GM12878 (cell line): ENCODE measurements at regions not wholly inside any gene's neighbourhood (a gene's known extent, or its start where the extent isn't known, plus 50 kb on each side); places are given as distances from the start of the nearest gene placed in this dataset.

Source experiments
- ATAC-seq: fragments of 200-7000 bp; cut with Tn5 transposase; 3 replicates; pipeline ENCODE4 v1.9.1; 2020; ENCODE audit warnings: mild to moderate bottlenecking, moderate library complexity
- BruUV-seq: library from RNA; stranded (reverse); fragments of 400-500 nt; replicated peaks from 2 replicates; lab custom pipeline; 2021; lab: Mats Ljungman, UMichigan
- CTCF ChIA-PET: fragments of 300-600 bp; sonication (Branson Sonifier 250); formaldehyde crosslinking; extraction: SDS; loops from one replicate; lab custom pipeline; 2021; ENCODE audit warnings: inconsistent platforms; lab: Yijun Ruan, JAX
- POLR2A ChIA-PET: fragments of 350-600 bp; formaldehyde crosslinking; extraction: SDS; loops from one replicate; lab custom pipeline; 2021; ENCODE audit warnings: inconsistent platforms; lab: Charles Lee
- RAD21 ChIA-PET: fragments of 300-600 bp; sonication (Branson Sonifier 250); formaldehyde crosslinking; loops from one replicate; lab custom pipeline; 2023; ENCODE audit warnings: antibody characterized with exemption; ENCODE audit not compliant: unreplicated experiment; lab: Charles Lee
- SMC1A ChIA-PET: fragments of 300-600 bp; sonication (Branson Sonifier 250); formaldehyde crosslinking; loops from one replicate; lab custom pipeline; 2023; ENCODE audit not compliant: unreplicated experiment, uncharacterized antibody; lab: Charles Lee
- DNase-seq: peaks from one replicate; pipeline ENCODE4 v3.0.0-alpha.2; 2011; ENCODE audit warnings: low read depth, low spot score
- FAIRE-seq: peaks from 3 replicates; lab custom pipeline; 2011; peaks lifted over from hg19 to GRCh38; lab: Jason Lieb, UNC
- H2AFZ ChIP-seq: 2 replicates; pipeline ENCODE4 v1.6.0; 2011; ENCODE audit warnings: low read depth, low read length, control low read depth; ENCODE audit not compliant: control insufficient read depth
- H3K27ac ChIP-seq: 2 replicates; pipeline ENCODE4 v1.5.1; 2011; ENCODE audit warnings: control low read depth; ENCODE audit not compliant: control insufficient read depth, insufficient read depth
- H3K27me3 ChIP-seq, 2 experiments: replicated peaks in 1 of 2; 2 replicates each; pipeline versions ENCODE4 v1.6.0 to v1.6.1; 2011; ENCODE audit warnings: low read length in 1 of 2; ENCODE audit not compliant: control insufficient read depth in 2 of 2, insufficient read depth in 2 of 2
- H3K36me3 ChIP-seq, 2 experiments: 2 replicates each; pipeline ENCODE4 v1.5.1; 2011; ENCODE audit warnings: low read length in 1 of 2; ENCODE audit not compliant: control insufficient read depth in 2 of 2, insufficient read depth in 2 of 2
- H3K4me1 ChIP-seq: 2 replicates; pipeline ENCODE4 v1.6.1; 2011; ENCODE audit warnings: mild to moderate bottlenecking, low read length, moderate library complexity, mixed read lengths; ENCODE audit not compliant: control insufficient read depth, insufficient read depth
- H3K4me2 ChIP-seq: 2 replicates; pipeline ENCODE4 v1.6.0; 2011; ENCODE audit warnings: control low read depth; ENCODE audit not compliant: control insufficient read depth, insufficient read depth
- H3K4me3 ChIP-seq: fragments of 200-600 bp; sonication (generic); 2 replicates; pipeline ENCODE4 v1.5.1; 2016
- H3K79me2 ChIP-seq: 2 replicates; pipeline ENCODE4 v1.6.0; 2011; ENCODE audit warnings: low read length; ENCODE audit not compliant: control insufficient read depth, insufficient read depth
- H3K9ac ChIP-seq: 2 replicates; pipeline ENCODE4 v1.8.0; 2011; ENCODE audit warnings: low read length, control low read depth, mixed read lengths; ENCODE audit not compliant: control insufficient read depth, insufficient read depth
- H3K9me3 ChIP-seq: replicated peaks from 3 replicates; pipeline ENCODE4 v1.5.1; 2011; ENCODE audit warnings: mild to moderate bottlenecking, low read length; ENCODE audit not compliant: control insufficient read depth, insufficient read depth
- H4K20me1 ChIP-seq: 2 replicates; pipeline ENCODE4 v1.6.0; 2011; ENCODE audit not compliant: control insufficient read depth, insufficient read depth
- ATF7 ChIP-seq: fragments of 450-650 bp; IDR thresholded peaks from 2 replicates; pipeline ENCODE4 v1.6.1; 2016; ENCODE audit warnings: low read depth, mild to moderate bottlenecking
- CBFB ChIP-seq: IDR thresholded peaks from 2 replicates; pipeline ENCODE4 v1.6.1; 2016; ENCODE audit warnings: antibody characterized with exemption, low read depth
- MEF2A ChIP-seq: IDR thresholded peaks from 2 replicates; pipeline ENCODE4 v1.6.1; 2011; ENCODE audit warnings: low read depth, mild to moderate bottlenecking, low read length, moderate library complexity; ENCODE audit not compliant: insufficient read depth
- NFXL1 ChIP-seq: fragments of 450-650 bp; IDR thresholded peaks from 2 replicates; pipeline ENCODE4 v1.6.1; 2017; ENCODE audit warnings: antibody characterized with exemption, mild to moderate bottlenecking, borderline replicate concordance
- PAX5 ChIP-seq: IDR thresholded peaks from 2 replicates; pipeline ENCODE4 v1.6.1; 2011; ENCODE audit warnings: low read depth, low read length, borderline replicate concordance
- PAX8 ChIP-seq: fragments of 450-650 bp; IDR thresholded peaks from 2 replicates; pipeline ENCODE4 v1.6.1; 2017; ENCODE audit warnings: mild to moderate bottlenecking, moderate library complexity
- SPI1 ChIP-seq: IDR thresholded peaks from 2 replicates; pipeline ENCODE4 v1.6.1; 2011; ENCODE audit warnings: low read depth, mild to moderate bottlenecking, low read length, moderate library complexity, borderline replicate concordance; ENCODE audit not compliant: insufficient read depth
- ZNF207 ChIP-seq: fragments of 450-650 bp; IDR thresholded peaks from 2 replicates; pipeline ENCODE4 v1.6.1; 2014; ENCODE audit warnings: antibody characterized with exemption, mild to moderate bottlenecking, borderline replicate concordance
- ZNF24 ChIP-seq: fragments of 450-650 bp; IDR thresholded peaks from 2 replicates; pipeline ENCODE4 v1.6.1; 2017; ENCODE audit warnings: antibody characterized with exemption, mild to moderate bottlenecking
- ZNF384 ChIP-seq: IDR thresholded peaks from 2 replicates; pipeline ENCODE4 v1.6.1; 2012; ENCODE audit warnings: low read depth, mild to moderate bottlenecking, low read length, improper control_type of control experiment, borderline replicate concordance
- WGBS: methylation state at CpG from one replicate; pipeline ENCODE4 v1.1.6; 2016; ENCODE audit warnings: low lambda C conversion rate; ENCODE audit not compliant: insufficient replicate concordance, insufficient coverage; ENCODE audit errors: missing lambda C conversion rate; 5-methylcytosine and 5-hydroxymethylcytosine counted together
- in situ Hi-C: fragments of 300-500 bp; cut with MboI; formaldehyde crosslinking; loops from 9 replicates; pipeline ENCODE4 v1.14.3; 2018; ENCODE audit warnings: mixed read lengths
- intact Hi-C: fragments of 100-400 bp; cut with micrococcal nuclease; formaldehyde crosslinking; loops from one replicate; pipeline ENCODE4 v1.14.2; 2022; ENCODE audit not compliant: unreplicated experiment
- TF ChIP-seq, protein P1 (sequence below): fragments of 450-650 bp; IDR thresholded peaks from 2 replicates; pipeline ENCODE4 v1.6.1; 2017; ENCODE audit warnings: mild to moderate bottlenecking, moderate library complexity

DNA sequence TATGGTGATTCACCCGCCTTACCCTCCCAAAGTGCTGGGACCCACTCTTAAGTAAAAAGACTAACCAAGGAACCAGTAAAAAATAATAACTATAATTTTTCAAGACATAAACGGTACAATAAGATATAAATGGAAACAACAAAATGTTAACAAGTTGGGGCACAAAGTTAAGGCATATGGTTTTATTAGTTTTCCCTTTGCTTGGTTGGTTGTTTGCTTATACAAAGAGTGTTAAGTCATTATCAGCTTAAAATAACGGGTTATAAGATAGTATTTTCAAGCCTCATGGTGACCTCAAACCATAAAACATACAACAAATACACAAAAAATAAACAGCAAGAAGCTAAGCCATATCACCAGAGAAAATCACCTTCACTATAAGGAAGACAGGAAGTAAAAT is 406.1 kb downstream of the SEC23A start:
- Histone ChIP-seq H3K36me3 (no peaks in the 10 kb centered on the region), H3K9me3 (no peaks in the 10 kb centered on the region), H3K27me3 (no peaks in the 10 kb centered on the region), H4K20me1 (no peaks in the 10 kb centered on the region), H2AFZ (no peak overlapping the region), H3K9ac (no peak overlapping the region), H3K4me3 (no peak overlapping the region), H3K79me2 (no peaks in the 10 kb centered on the region), H3K4me2 (no peak overlapping the region), H3K27ac (no peak overlapping the region), H3K4me1 (no peaks in the 10 kb centered on the region)
- ChIA-PET CTCF (no interaction called here), SMC1A (interaction anchor here (0.9 kb wide), 1 partner anchor 21 kb away, joined by 4 read pairs; no protein-coding TSS in a partner anchor), POLR2A (no interaction called here), RAD21 (no interaction called here)
- 38% methylated on average over 3 of the region's 3 CpGs for WGBS
- no peak for TF ChIP-seq CBFB
- TF ChIP-seq ZNF207, result no peak
- no peak for TF ChIP-seq SPI1
- no peak for TF ChIP-seq PAX5
- no peak for TF ChIP-seq ZNF384
- TF ChIP-seq ZNF24, result no peak
- TF ChIP-seq, protein P1, sequence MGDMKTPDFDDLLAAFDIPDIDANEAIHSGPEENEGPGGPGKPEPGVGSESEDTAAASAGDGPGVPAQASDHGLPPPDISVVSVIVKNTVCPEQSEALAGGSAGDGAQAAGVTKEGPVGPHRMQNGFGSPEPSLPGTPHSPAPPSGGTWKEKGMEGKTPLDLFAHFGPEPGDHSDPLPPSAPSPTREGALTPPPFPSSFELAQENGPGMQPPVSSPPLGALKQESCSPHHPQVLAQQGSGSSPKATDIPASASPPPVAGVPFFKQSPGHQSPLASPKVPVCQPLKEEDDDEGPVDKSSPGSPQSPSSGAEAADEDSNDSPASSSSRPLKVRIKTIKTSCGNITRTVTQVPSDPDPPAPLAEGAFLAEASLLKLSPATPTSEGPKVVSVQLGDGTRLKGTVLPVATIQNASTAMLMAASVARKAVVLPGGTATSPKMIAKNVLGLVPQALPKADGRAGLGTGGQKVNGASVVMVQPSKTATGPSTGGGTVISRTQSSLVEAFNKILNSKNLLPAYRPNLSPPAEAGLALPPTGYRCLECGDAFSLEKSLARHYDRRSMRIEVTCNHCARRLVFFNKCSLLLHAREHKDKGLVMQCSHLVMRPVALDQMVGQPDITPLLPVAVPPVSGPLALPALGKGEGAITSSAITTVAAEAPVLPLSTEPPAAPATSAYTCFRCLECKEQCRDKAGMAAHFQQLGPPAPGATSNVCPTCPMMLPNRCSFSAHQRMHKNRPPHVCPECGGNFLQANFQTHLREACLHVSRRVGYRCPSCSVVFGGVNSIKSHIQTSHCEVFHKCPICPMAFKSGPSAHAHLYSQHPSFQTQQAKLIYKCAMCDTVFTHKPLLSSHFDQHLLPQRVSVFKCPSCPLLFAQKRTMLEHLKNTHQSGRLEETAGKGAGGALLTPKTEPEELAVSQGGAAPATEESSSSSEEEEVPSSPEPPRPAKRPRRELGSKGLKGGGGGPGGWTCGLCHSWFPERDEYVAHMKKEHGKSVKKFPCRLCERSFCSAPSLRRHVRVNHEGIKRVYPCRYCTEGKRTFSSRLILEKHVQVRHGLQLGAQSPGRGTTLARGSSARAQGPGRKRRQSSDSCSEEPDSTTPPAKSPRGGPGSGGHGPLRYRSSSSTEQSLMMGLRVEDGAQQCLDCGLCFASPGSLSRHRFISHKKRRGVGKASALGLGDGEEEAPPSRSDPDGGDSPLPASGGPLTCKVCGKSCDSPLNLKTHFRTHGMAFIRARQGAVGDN, result no peak
- no peak for TF ChIP-seq MEF2A
- TF ChIP-seq NFXL1, result no peak
- no peak for TF ChIP-seq ATF7
- TF ChIP-seq PAX8, result no peak
- ATAC-seq, result no peak
- DNase-seq, result no peak
- in situ Hi-C loops (no loop called here), intact Hi-C loops (no loop called here)
- no peak for FAIRE-seq
- no TSS peak for BruUV-seq
